Endothelial cell of umbilical vein (primary cell): ENCODE measurements at regions not wholly inside any gene's neighbourhood (a gene's known extent, or its start where the extent isn't known, plus 50 kb on each side); places are given as distances from the start of the nearest gene placed in this dataset.

Experiments used
- BruUV-seq: library from RNA; stranded (reverse); fragments of 400-500 nt; replicated peaks from 2 replicates; lab custom pipeline; 2021; lab: Mats Ljungman, UMichigan
- CTCF ChIA-PET: fragments of 300-600, 350-600 bp; sonication (Branson Sonifier 250); formaldehyde crosslinking; loops from one replicate; lab custom pipeline; 2021; ENCODE audit warnings: antibody characterized with exemption, inconsistent platforms; lab: Charles Lee
- POLR2A ChIA-PET: fragments of 300-600, 350-600 bp; sonication (Branson Sonifier 250); formaldehyde crosslinking; loops from one replicate; lab custom pipeline; 2021; ENCODE audit warnings: antibody characterized with exemption, inconsistent platforms; lab: Charles Lee
- DNase-seq: peaks from one replicate; pipeline ENCODE4 v3.0.0-alpha.2; 2011; ENCODE audit warnings: low read depth, low spot score
- FAIRE-seq: peaks from 2 replicates; lab custom pipeline; 2011; peaks lifted over from hg19 to GRCh38; lab: Jason Lieb, UNC
- H2AFZ ChIP-seq: 2 replicates; pipeline ENCODE4 v1.6.0; 2012; ENCODE audit warnings: low read depth, low read length, control low read depth, inconsistent platforms
- H3K27ac ChIP-seq: 2 replicates; pipeline ENCODE4 v1.5.1; 2011; ENCODE audit warnings: low read depth, mild to moderate bottlenecking, control low read depth, low read length, moderate library complexity; ENCODE audit not compliant: insufficient read depth
- H3K27me3 ChIP-seq, 2 experiments: 2 replicates each; pipeline versions ENCODE4 v1.6.0 to v1.6.1; 2011; ENCODE audit warnings: low read length in 2 of 2, mixed read lengths in 1 of 2; ENCODE audit not compliant: control insufficient read depth in 2 of 2, insufficient read depth in 2 of 2
- H3K36me3 ChIP-seq, 2 experiments: 2 replicates in 1 of 2; 3 replicates in 1 of 2; pipeline ENCODE4 v1.5.1; 2011; ENCODE audit warnings: low read length in 2 of 2, mild to moderate bottlenecking in 1 of 2, moderate library complexity in 1 of 2; ENCODE audit not compliant: control insufficient read depth in 2 of 2, insufficient read depth in 2 of 2; ENCODE audit errors: extremely low read depth in 1 of 2
- H3K4me1 ChIP-seq: 3 replicates; pipeline ENCODE4 v1.5.1; 2011; ENCODE audit warnings: mild to moderate bottlenecking, low read length; ENCODE audit not compliant: control insufficient read depth, insufficient read depth; ENCODE audit errors: extremely low read depth
- H3K4me2 ChIP-seq: 2 replicates; pipeline ENCODE4 v1.6.1; 2011; ENCODE audit warnings: low read length, control low read depth, mixed read lengths; ENCODE audit not compliant: insufficient read depth
- H3K4me3 ChIP-seq, 3 experiments: fragments of 200-600 bp in 1 of 3; sonication (generic), shearing (Covaris generic) in 1 of 3; replicated peaks in 1 of 3; 2 replicates each; pipeline ENCODE4 v1.5.1; 2011 to 2016; ENCODE audit warnings: control low read depth in 3 of 3, low read length in 3 of 3, mild to moderate bottlenecking in 2 of 3, inconsistent platforms in 1 of 3, low read depth in 1 of 3, moderate library complexity in 1 of 3; ENCODE audit not compliant: insufficient read depth in 1 of 3
- H3K79me2 ChIP-seq: 2 replicates; pipeline ENCODE4 v1.6.0; 2012; ENCODE audit warnings: low read length, inconsistent platforms; ENCODE audit not compliant: control insufficient read depth, insufficient read depth
- H3K9ac ChIP-seq: replicated peaks from 2 replicates; pipeline ENCODE3; 2011; ENCODE audit warnings: low read length, control low read depth; ENCODE audit not compliant: insufficient read depth; ENCODE audit errors: extremely low read depth
- H3K9me1 ChIP-seq: replicated peaks from 3 replicates; pipeline ENCODE4 v1.6.0; 2011; ENCODE audit warnings: mild to moderate bottlenecking, low read length; ENCODE audit not compliant: control insufficient read depth, insufficient read depth; ENCODE audit errors: extremely low read depth
- H3K9me3 ChIP-seq: replicated peaks from 2 replicates; pipeline ENCODE4 v1.5.1; 2012; ENCODE audit warnings: low read length, inconsistent platforms; ENCODE audit not compliant: control insufficient read depth, insufficient read depth
- H4K20me1 ChIP-seq: replicated peaks from 2 replicates; pipeline ENCODE3; 2011; ENCODE audit warnings: mild to moderate bottlenecking, low read length; ENCODE audit not compliant: control insufficient read depth, insufficient read depth; ENCODE audit errors: extremely low read depth
- EZH2 ChIP-seq: IDR thresholded peaks from 2 replicates; pipeline ENCODE4 v1.6.1; 2012; ENCODE audit warnings: borderline replicate concordance, low read depth, mild to moderate bottlenecking, moderate library complexity, low read length, inconsistent platforms; ENCODE audit not compliant: severe bottlenecking
- GATA2 ChIP-seq: IDR thresholded peaks from 2 replicates; pipeline ENCODE4 v1.7.0; 2011; ENCODE audit warnings: low read depth, mild to moderate bottlenecking, moderate library complexity, mixed read lengths, low read length; ENCODE audit not compliant: insufficient read length, insufficient read depth
- JUN ChIP-seq: IDR thresholded peaks from 2 replicates; pipeline ENCODE4 v1.6.1; 2011; ENCODE audit warnings: borderline replicate concordance, low read depth; ENCODE audit not compliant: insufficient read length, insufficient read depth
- MYC ChIP-seq: IDR thresholded peaks from one replicate; pipeline ENCODE4 v1.6.1; 2011; ENCODE audit warnings: mild to moderate bottlenecking, low read depth, low read length
- POLR2A ChIP-seq: IDR thresholded peaks from 2 replicates; pipeline ENCODE4 v1.6.1; 2012; ENCODE audit warnings: low read depth, mild to moderate bottlenecking, control low read depth, low read length
- POLR2AphosphoS5 ChIP-seq: IDR thresholded peaks from 2 replicates; pipeline ENCODE4 v1.6.1; 2012; ENCODE audit warnings: low read depth, mild to moderate bottlenecking, control low read depth, low read length, moderate library complexity; ENCODE audit not compliant: insufficient read depth
- dilution Hi-C: fragments of 300-500 bp; cut with MboI; formaldehyde crosslinking; loops from one replicate; pipeline ENCODE4 v1.15.0; 2019; ENCODE audit warnings: low sequenced_read_pairs; ENCODE audit not compliant: extremely low pct_ligation_motif_present
- intact Hi-C: fragments of 100-400 bp; cut with micrococcal nuclease; formaldehyde crosslinking; loops from one replicate; pipeline ENCODE4 v1.10.0; 2022
- TF ChIP-seq, protein P1 (sequence below): IDR thresholded peaks from 2 replicates; pipeline ENCODE4 v1.6.1; 2011; ENCODE audit not compliant: insufficient read depth, insufficient read length
- TF ChIP-seq, protein P2 (sequence below), 2 donors: IDR thresholded peaks; 1 replicate in 1 of 2; 2 replicates in 1 of 2; pipeline ENCODE4 v1.5.1; 2011; ENCODE audit warnings: low read length in 2 of 2, mild to moderate bottlenecking in 2 of 2, moderate library complexity in 2 of 2, control low read depth in 1 of 2, inconsistent platforms in 1 of 2, low read depth in 1 of 2; ENCODE audit not compliant: insufficient read depth in 1 of 2; ENCODE audit errors: extremely low read depth in 1 of 2

DNA sequence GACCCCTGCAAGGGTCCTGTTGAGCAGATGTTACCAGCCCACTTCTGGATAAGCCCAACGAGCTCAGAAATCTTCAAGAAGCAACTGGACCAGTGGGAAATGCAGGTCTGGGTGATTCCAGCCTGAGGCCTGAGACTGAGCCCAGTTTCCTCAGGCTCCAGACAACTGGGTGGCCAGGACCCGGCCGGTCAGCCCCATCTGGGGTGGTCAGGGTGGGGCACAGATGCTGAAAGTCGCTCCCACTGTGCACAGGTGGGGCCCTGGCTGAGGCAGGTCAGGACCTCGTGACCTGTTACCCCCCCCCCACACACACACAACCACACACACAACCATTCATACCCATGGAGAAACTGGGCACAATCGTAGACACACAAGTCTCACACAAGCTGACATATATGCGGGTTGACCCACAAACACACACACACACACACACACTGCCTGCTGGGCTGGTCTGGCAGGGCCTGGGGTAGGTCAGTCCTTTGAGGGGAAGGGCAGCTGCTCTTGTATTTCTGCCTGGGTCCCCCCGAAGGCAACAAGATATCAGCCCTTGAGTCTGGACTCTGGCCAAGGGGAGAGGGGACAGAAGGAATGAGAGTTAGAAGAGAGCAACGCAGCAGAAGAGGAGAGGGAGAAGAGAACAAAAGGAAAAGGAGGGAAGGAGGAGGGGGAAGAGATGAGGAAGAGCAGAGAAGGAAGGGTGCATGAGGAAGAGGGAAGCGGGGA lies 99.0 kb upstream of the CDH5 start:
- H3K9me3 ChIP-seq: no peaks in the 10 kb centered on the region
- ChIA-PET CTCF (no interaction called here), POLR2A (no interaction called here)
- intact Hi-C loops: no loop called here
- dilution Hi-C loops: no loop called here
- TF ChIP-seq GATA2: no peak
- no peak for TF ChIP-seq JUN
- no peak for TF ChIP-seq POLR2A
- TF ChIP-seq, protein P1, sequence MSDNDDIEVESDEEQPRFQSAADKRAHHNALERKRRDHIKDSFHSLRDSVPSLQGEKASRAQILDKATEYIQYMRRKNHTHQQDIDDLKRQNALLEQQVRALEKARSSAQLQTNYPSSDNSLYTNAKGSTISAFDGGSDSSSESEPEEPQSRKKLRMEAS: no peak
- TF ChIP-seq MYC: no peak
- no peak for TF ChIP-seq EZH2
- TF ChIP-seq, protein P2, sequence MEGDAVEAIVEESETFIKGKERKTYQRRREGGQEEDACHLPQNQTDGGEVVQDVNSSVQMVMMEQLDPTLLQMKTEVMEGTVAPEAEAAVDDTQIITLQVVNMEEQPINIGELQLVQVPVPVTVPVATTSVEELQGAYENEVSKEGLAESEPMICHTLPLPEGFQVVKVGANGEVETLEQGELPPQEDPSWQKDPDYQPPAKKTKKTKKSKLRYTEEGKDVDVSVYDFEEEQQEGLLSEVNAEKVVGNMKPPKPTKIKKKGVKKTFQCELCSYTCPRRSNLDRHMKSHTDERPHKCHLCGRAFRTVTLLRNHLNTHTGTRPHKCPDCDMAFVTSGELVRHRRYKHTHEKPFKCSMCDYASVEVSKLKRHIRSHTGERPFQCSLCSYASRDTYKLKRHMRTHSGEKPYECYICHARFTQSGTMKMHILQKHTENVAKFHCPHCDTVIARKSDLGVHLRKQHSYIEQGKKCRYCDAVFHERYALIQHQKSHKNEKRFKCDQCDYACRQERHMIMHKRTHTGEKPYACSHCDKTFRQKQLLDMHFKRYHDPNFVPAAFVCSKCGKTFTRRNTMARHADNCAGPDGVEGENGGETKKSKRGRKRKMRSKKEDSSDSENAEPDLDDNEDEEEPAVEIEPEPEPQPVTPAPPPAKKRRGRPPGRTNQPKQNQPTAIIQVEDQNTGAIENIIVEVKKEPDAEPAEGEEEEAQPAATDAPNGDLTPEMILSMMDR (IDR thresholded peaks at IDR 0.05; ENCODE audit: extremely low read depth in 1 of 2, insufficient read depth in 1 of 2, low read depth in 1 of 2, low read length in 2 of 2): no peak
- TF ChIP-seq POLR2AphosphoS5: no peak
- H3K4me3 ChIP-seq: no peak overlapping the region
- H3K79me2 ChIP-seq: no peaks in the 10 kb centered on the region
- no peaks in the 10 kb centered on the region for H3K4me1 ChIP-seq
- BruUV-seq: no TSS peak
- no peak overlapping the region for H3K27ac ChIP-seq
- no peaks in the 10 kb centered on the region for H3K9me1 ChIP-seq
- H4K20me1 ChIP-seq: no peaks in the 10 kb centered on the region
- H2AFZ ChIP-seq: no peak overlapping the region
- H3K27me3 ChIP-seq: peaks cover 0 to 7% of the 10 kb centered on the region in 2 experiments
- no peak for DNase-seq
- H3K4me2 ChIP-seq: no peak overlapping the region
- H3K36me3 ChIP-seq: no peaks in the 10 kb centered on the region
- no peak overlapping the region for H3K9ac ChIP-seq
- FAIRE-seq: no peak
